Retinal pigment epithelial cell (primary cell): ENCODE measurements at regions not wholly inside any gene's neighbourhood (a gene's known extent, or its start where the extent isn't known, plus 50 kb on each side); places are given as distances from the start of the nearest gene placed in this dataset.
A peak's percentile ranks its signal among the peaks of the same experiment; 100 is the strongest.
"Not testable (repeated sequence)": the region's sequence is repeated elsewhere in the genome, so short reads cannot be mapped to it uniquely, and the experiment has no call there.

ENCODE experiments used
- DNase-seq: peaks from one replicate; pipeline ENCODE4 v3.0.0-alpha.2; 2010; ENCODE audit warnings: low read depth
- H3K4me3 ChIP-seq: 2 replicates; pipeline ENCODE4 v1.5.1; 2011; ENCODE audit warnings: mild to moderate bottlenecking, low read length, control low read depth, moderate library complexity
- CTCF ChIP-seq: conservative IDR thresholded peaks from 2 replicates; pipeline ENCODE4 v1.5.1; 2011; ENCODE audit warnings: low read depth, low read length, control low read depth, inconsistent platforms

GRCh38 chr7:121530227-121531174 lies 134.4 kb upstream of the FAM3C start:
- no peak overlapping the region for H3K4me3 ChIP-seq
- TF ChIP-seq CTCF, result no peak
- DNase-seq, result peak; percentile 96

- DNase-seq, result no peak
- no peak overlapping the region for H3K4me3 ChIP-seq
Observed at GRCh38 chr7:121529003-121529402, 132.9 kb upstream of the FAM3C start.

GRCh38 chr7:121526210-121526609 lies 130.1 kb upstream of the FAM3C start:
- H3K4me3 ChIP-seq, DNase-seq: not testable (repeated sequence)

More at GRCh38 chr7:121529003-121529402, 132.9 kb upstream of the FAM3C start:
- no peak for TF ChIP-seq CTCF

- no peak overlapping the region for H3K4me3 ChIP-seq
Observed at GRCh38 chr7:121525155-121525819, 129.2 kb upstream of the FAM3C start.

GRCh38 chr7:121521711-121522400 lies 125.7 kb upstream of the FAM3C start:
- no peak overlapping the region for H3K4me3 ChIP-seq
- no peak for TF ChIP-seq CTCF
- no peak for DNase-seq

More at GRCh38 chr7:121525155-121525819, 129.2 kb upstream of the FAM3C start:
- no peak for DNase-seq
- TF ChIP-seq CTCF, result no peak

- no peak for DNase-seq
- no peak for TF ChIP-seq CTCF
- no peak overlapping the region for H3K4me3 ChIP-seq
Observed at GRCh38 chr7:121520911-121521310, 124.8 kb upstream of the FAM3C start.
